NCI-H1048 (cell line): ENCODE measurements at regions not wholly inside any gene's neighbourhood (a gene's known extent, or its start where the extent isn't known, plus 50 kb on each side); places are given as distances from the start of the nearest gene placed in this dataset.

Experiments used
- DNase-seq: peaks from one replicate; lab custom pipeline; 2025; lab: John Stamatoyannopoulos, UW

- no peak for DNase-seq
Measured at GRCh38 chr6:98142839-98143238, 691.5 kb upstream of the POU3F2 start.

GRCh38 chr6:98146656-98147055 lies 687.7 kb upstream of the POU3F2 start:
- no peak for DNase-seq

- DNase-seq = no peak
Measured at GRCh38 chr6:98156580-98156979, 677.8 kb upstream of the POU3F2 start.

GRCh38 chr6:98179606-98180005 lies 654.8 kb upstream of the POU3F2 start:
- DNase-seq = no peak

GRCh38 chr6:98200084-98200483 lies 634.3 kb upstream of the POU3F2 start:
- DNase-seq = no peak

DNA sequence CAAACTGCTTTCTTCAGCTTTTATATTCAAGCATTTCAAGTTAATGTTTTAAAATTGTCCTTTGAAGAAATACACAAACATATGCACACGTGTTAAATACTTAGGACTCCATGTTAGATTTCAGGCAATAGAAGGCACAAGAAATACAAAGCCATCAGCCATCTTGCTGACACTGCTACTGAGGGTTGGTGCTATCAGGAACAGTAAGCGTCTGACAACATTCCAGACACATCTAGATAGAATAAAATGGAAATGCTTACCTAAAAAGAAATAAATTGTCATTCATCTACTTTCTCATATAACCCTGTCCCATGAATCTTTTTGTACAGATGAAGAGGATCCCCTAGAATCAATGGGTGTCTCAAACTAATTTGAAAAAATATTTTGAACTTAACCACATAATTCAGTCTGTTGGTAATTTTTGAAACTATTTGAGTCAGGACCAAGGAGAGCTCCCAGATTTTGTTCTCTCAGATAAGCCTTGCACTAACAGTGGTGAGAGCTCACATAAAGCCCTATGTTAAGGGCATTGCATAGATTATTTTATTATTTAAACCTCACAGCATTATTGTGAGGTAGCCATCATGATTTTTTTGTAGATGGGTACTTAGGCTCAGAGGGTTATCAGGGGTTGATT lies 631.1 kb upstream of the POU3F2 start:
- no peak for DNase-seq

- no peak for DNase-seq
Measured at GRCh38 chr6:98212468-98212867, 621.9 kb upstream of the POU3F2 start.

GRCh38 chr6:98215531-98215930 lies 618.8 kb upstream of the POU3F2 start:
- DNase-seq = no peak

GRCh38 chr6:98230250-98230649 lies 604.1 kb upstream of the POU3F2 start:
- peak; percentile 10 for DNase-seq

DNA sequence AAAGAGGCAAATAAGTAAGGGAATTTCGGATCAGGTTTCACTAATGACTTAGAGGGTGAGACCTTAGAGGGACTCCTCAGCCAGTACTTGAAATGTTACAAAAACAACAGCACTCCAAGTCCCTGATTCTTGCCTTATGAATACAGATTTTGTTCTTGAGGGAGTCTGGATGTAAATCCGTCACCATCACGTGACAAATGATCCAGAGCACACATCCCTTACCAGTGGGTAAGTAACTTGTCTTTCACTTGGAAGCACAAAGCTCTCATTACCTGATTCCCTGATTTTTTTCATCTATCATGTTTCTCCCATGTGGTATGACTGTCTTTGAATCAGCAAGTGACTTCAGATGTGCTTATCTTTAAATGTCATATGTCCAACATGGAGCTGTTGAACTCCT lies 595.3 kb upstream of the POU3F2 start:
- DNase-seq = no peak

DNA sequence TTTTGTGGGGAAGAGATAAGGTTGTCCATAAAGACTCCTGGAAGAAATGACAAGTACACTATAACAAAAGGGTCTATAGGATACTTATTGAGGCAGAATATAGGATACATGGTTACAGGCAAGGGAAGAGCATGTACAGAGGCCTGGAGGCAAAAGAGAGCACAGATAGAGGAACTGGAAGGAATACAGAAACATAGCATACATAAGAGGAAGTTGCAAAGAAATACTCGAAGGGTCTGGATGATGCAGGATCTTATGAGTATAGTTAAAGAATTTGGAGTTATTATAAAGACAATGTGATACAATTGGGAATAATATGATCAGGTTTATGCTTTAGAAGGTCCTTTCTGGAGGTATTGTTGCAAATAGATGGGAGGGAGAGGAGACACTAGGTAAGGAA lies 592.7 kb upstream of the POU3F2 start:
- no peak for DNase-seq

- DNase-seq = no peak
Measured at GRCh38 chr6:98254624-98255023, 579.8 kb upstream of the POU3F2 start.

DNA sequence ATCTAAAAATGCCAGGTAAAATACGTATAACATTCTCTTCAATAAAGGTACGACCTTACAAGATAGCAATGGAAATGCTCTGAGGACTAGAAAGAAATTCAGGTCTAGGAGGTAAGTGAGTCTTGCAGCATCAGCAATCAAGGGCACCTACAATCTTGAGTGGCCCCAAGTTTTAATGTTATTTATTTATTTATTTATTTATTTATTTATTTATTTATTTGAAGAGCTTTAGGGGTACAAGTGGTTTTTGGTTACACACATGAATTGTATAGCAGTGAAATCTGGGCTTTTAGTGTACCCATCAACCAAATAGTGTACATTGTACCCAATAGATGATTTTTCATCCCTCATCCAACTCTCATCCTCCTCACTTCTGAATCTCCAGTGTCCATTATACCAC lies 574.0 kb upstream of the POU3F2 start:
- DNase-seq = no peak

- no peak for DNase-seq
Measured at GRCh38 chr6:98272060-98272459, 562.3 kb upstream of the POU3F2 start.

DNA sequence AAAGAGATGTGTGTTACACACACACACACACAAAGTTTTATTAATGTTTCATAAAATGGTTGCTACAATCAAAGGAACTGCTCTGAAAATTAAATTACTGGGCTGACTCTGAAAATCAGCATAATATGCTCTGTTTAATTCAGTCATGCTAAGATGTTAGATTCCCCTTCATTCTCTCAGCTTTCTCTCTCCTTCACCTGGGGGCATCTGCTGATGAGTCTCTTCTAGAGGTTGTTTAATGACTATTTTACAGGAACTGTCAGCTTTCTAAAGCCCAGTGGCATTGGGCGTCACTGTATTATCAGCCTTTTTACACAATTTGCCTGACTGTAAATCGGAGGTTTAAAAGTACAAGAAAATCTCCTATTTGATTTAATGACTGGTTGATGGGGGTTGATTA lies 559.7 kb upstream of the POU3F2 start:
- DNase-seq = no peak

DNA sequence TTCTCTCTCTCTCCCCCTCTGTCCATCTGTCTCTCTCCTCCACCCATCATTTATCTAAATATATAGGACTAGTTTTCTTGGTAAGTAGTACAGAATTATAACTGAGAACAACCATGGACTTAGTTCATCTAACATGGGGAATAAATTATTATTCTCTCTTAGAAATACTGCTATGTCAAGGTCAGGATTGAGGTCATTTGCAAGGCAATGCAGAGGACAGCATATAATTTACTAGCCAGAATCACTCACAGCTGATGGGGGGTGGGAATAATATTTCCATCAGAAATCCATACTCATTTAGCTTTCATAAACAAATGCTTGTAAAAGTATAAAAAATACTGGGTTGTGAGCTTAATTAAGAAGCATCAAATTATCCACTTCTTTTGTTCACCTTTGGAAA lies 553.9 kb upstream of the POU3F2 start:
- no peak for DNase-seq

- DNase-seq = no peak
Measured at GRCh38 chr6:98286620-98287019, 547.8 kb upstream of the POU3F2 start.

DNA sequence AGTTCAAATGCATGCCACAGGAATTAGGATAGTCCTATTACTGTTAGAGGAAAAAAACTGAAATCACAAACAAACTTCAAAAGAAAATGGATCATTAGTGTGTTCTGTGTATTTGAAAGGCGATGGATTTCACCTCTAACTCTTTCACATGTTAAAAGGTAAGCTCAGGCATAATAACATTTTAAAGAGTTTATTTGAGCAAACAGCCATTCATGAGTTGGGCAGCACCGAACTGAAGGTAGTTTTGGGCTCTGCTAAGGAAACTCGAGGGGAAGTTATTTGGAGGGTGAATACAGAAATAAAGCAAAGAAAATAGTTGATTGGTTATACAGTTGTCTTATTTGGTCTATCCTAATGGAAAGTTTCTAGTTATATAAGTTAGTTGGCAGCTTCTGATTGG lies 546.5 kb upstream of the POU3F2 start:
- no peak for DNase-seq

GRCh38 chr6:98292810-98293209 lies 541.6 kb upstream of the POU3F2 start:
- DNase-seq = no peak

DNA sequence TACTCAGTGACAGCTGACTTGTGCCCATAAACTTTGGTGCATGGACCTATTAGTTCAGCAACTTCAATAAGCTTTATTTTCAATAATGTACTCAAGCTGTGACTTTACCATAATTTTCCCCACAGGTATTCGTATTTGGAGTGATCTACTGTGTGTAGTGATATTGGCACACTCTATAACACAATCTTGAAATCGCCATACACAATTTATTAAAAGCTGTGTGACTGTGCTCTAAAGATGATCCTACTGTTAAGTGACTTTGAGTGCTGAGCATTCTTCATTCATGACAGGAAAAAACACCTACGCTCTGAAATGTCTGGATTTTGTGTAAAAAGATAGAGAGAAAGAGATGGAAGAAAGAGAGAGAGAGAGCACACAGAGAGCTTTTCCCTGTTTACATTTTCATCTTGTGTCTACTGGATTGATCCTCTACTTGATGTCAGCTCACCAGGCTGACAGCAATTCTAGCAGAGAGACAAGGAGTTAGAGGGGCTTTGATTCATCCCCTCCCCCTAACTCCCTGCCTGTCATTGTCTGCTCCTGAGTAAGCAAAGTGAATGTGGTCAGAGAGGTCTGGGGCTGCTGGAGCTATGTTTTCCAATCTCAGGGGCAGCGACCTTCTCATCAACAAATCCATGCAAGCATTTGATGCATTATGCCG lies 538.7 kb upstream of the POU3F2 start:
- DNase-seq = no peak

DNA sequence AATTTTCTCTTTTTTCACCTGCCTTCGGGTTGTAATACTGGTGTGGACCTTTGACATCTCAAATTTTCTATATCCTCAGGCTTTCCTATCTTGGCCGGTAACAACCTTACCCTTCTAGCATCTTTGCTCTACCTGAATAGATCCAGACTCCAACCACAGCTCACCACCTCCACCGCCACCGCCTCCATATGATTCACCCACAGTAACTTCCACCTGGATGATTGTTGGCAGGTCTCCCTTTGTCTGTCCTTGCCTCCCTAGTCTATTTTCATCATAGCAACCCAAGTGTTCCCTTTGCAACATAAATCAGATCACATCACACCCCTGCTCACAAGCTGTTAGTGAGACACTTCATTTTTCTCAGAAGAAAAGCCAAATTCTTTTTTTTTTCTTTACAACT lies 525.8 kb upstream of the POU3F2 start:
- no peak for DNase-seq

GRCh38 chr6:98310443-98310842 lies 523.9 kb upstream of the POU3F2 start:
- DNase-seq = no peak

GRCh38 chr6:98323605-98324004 lies 510.8 kb upstream of the POU3F2 start:
- no peak for DNase-seq

DNA sequence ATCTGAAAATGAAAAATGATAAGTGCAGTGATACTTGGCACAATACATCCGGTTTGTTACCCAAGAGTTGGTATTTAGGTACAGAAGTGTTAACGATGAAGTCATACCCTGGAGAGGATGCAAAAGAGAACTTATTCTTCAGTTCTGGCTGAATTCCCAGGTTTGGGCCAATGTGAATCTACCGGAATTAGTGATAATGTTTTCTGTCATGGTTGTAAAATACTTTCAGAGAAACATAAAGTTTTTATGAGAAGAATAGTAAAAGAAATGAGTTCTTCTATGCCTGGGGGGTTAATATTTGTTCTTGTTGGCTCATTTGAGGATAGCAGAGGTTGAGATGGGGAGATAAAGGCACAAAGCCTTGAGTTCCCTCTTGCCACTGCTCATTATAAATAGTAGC lies 509.9 kb upstream of the POU3F2 start:
- no peak for DNase-seq
